HepG2 (cell line): ENCODE measurements at regions not wholly inside any gene's neighbourhood (a gene's known extent, or its start where the extent isn't known, plus 50 kb on each side); places are given as distances from the start of the nearest gene placed in this dataset.

ENCODE experiments used
- CEBPB ChIP-seq: IDR thresholded peaks from 2 replicates; pipeline ENCODE4 v1.6.1; 2011; ENCODE audit warnings: low read depth, low read length, improper control_type of control experiment, borderline replicate concordance
- JUN ChIP-seq: sonication (generic); formaldehyde crosslinking; IDR thresholded peaks from 2 replicates; pipeline ENCODE4 v1.4.0; 2020; ENCODE audit warnings: mild to moderate bottlenecking, missing genetic modification reagents
- NBN ChIP-seq: fragments of 450-650 bp; conservative IDR thresholded peaks from 2 replicates; pipeline ENCODE4 v1.6.1; 2017
- NCOR1 ChIP-seq: fragments of 200-600 bp; sonication (generic); IDR thresholded peaks from 2 replicates; pipeline ENCODE4 v1.7.0; 2017; ENCODE audit warnings: antibody characterized with exemption, low read length, borderline replicate concordance
- POLR2AphosphoS2 ChIP-seq: IDR thresholded peaks from 2 replicates; pipeline ENCODE4 v1.6.1; 2011; ENCODE audit warnings: low read depth, low read length, improper control_type of control experiment
- ZKSCAN5 ChIP-seq: sonication (generic); formaldehyde crosslinking; IDR thresholded peaks from 2 replicates; pipeline ENCODE4 v1.5.1; 2020; ENCODE audit warnings: mild to moderate bottlenecking, missing genetic modification reagents
- ZNF224 ChIP-seq: sonication (generic); formaldehyde crosslinking; IDR thresholded peaks from 2 replicates; pipeline ENCODE4 v1.5.0; 2020; ENCODE audit warnings: mild to moderate bottlenecking, missing genetic modification reagents

DNA sequence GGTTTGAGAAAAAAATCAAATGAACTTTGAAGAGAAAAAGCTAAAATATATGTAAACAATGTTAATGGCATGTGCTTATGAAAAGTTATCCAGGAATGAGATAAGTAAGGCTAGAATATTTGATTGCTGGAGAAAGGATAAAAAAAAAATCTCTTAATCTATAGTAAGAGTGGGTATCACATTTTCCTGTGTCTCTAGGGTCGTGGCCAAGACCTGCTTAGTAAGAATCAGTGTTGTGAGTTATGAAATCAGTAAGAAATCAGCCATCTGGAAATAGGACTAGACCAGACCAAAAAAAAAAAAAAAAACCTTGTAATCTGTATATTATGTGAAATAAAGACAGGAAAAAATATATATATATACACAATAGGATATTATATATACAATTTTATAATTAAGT, 1153.9 kb downstream of the CDH11 start:
- TF ChIP-seq ZKSCAN5 (CRISPR knock-in tag) (no peak), CEBPB (no peak), ZNF224 (CRISPR knock-in tag) (no peak), NCOR1 (no peak), NBN (no peak), JUN (CRISPR knock-in tag) (no peak), POLR2AphosphoS2 (no peak)
